Mucosa of descending colon (tissue), 3 donors: ENCODE measurements at regions not wholly inside any gene's neighbourhood (a gene's known extent, or its start where the extent isn't known, plus 50 kb on each side); places are given as distances from the start of the nearest gene placed in this dataset.

Source experiments
- ATAC-seq: fragments of 200-7000 bp; cut with Tn5 transposase; one replicate; pipeline ENCODE4 v1.9.1; 2020; ENCODE audit warnings: mild to moderate bottlenecking, moderate library complexity
- DNase-seq, 3 donors: peaks; one replicate each; pipeline ENCODE4 v3.0.0-alpha.2; 2020
- H3K36me3 ChIP-seq: fragments of 200-600 bp; one replicate; pipeline ENCODE4 v1.8.0; 2021; ENCODE audit warnings: low read depth, mild to moderate bottlenecking
- H3K4me1 ChIP-seq: fragments of 200-600 bp; one replicate; pipeline ENCODE4 v1.8.0; 2021; ENCODE audit warnings: low read depth, mild to moderate bottlenecking
- H3K4me3 ChIP-seq: fragments of 200-600 bp; one replicate; pipeline ENCODE4 v1.8.0; 2021; ENCODE audit warnings: mild to moderate bottlenecking
- H3K9me3 ChIP-seq: fragments of 200-600 bp; one replicate; pipeline ENCODE4 v1.8.0; 2021; ENCODE audit warnings: mild to moderate bottlenecking
- CTCF ChIP-seq: fragments of 200-600 bp; IDR thresholded peaks from one replicate; pipeline ENCODE4 v1.8.0; 2022; ENCODE audit warnings: antibody characterized with exemption, mild to moderate bottlenecking
- intact Hi-C, 2 donors: fragments of 100-400 bp; cut with DNase I in 1 of 2; cut with micrococcal nuclease in 1 of 2; formaldehyde crosslinking; loops; one replicate each; pipeline versions ENCODE4 v1.11.0 to v1.11.1; 2022; cut with DNase I, micrococcal nuclease
- donor health status: DM: no; HTN: no; CAD: no; lungs with moderate emphysema.
- donor health status: DM: no; HTN: no; CAD: no.
- donor health status: DM: no; HTN: yes; CAD: no.

GRCh38 chr1:75058424-75058823 lies 75.8 kb upstream of the LHX8 start:
- intact Hi-C loops, result no loop called here
- DNase-seq (no peak), ATAC-seq (no peak)
- Histone ChIP-seq H3K4me1 (no peaks in the 10 kb centered on the region), H3K36me3 (no peaks in the 10 kb centered on the region), H3K4me3 (no peak overlapping the region), H3K9me3 (peaks cover 9% of the 10 kb centered on the region)
- TF ChIP-seq CTCF, result no peak

- Histone ChIP-seq H3K36me3 (no peaks in the 10 kb centered on the region), H3K4me1 (no peaks in the 10 kb centered on the region), H3K9me3 (no peaks in the 10 kb centered on the region), H3K4me3 (no peak overlapping the region)
- no peak for TF ChIP-seq CTCF
- DNase-seq (no peak), ATAC-seq (no peak)
- intact Hi-C loops, result no loop called here
Measured at GRCh38 chr1:75062111-75062510, 72.1 kb upstream of the LHX8 start.

GRCh38 chr1:75067975-75068374 lies 66.2 kb upstream of the LHX8 start:
- intact Hi-C loops, result no loop called here
- Histone ChIP-seq H3K4me3 (no peak overlapping the region), H3K36me3 (no peaks in the 10 kb centered on the region), H3K9me3 (peaks cover 7% of the 10 kb centered on the region), H3K4me1 (no peaks in the 10 kb centered on the region)
- ATAC-seq, result no peak
- no peak for DNase-seq
- TF ChIP-seq CTCF, result no peak

GRCh38 chr1:75074831-75075395 lies 59.3 kb upstream of the LHX8 start:
- no peaks in the 10 kb centered on the region for H3K9me3 ChIP-seq
- no peak for TF ChIP-seq CTCF
- intact Hi-C loops, result no loop called here
- DNase-seq (no peak), ATAC-seq (no peak)
- no peaks in the 10 kb centered on the region for H3K4me1 ChIP-seq
- H3K4me3 ChIP-seq, result no peak overlapping the region
- no peaks in the 10 kb centered on the region for H3K36me3 ChIP-seq

GRCh38 chr1:75079538-75080290 lies 54.5 kb upstream of the LHX8 start:
- intact Hi-C loops, result no loop called here
- ATAC-seq, result no peak

More at GRCh38 chr1:75079538-75080290, 54.5 kb upstream of the LHX8 start:
- H3K36me3 ChIP-seq, result no peaks in the 10 kb centered on the region
- H3K4me1 ChIP-seq, result no peaks in the 10 kb centered on the region
- no peak for TF ChIP-seq CTCF
- H3K4me3 ChIP-seq, result no peak overlapping the region
- no peaks in the 10 kb centered on the region for H3K9me3 ChIP-seq
- no peak for DNase-seq
